GM18907 (cell line): ENCODE measurements at regions not wholly inside any gene's neighbourhood (a gene's known extent, or its start where the extent isn't known, plus 50 kb on each side); places are given as distances from the start of the nearest gene placed in this dataset.

ENCODE experiments used
- ATAC-seq: cut with Tn5 transposase; IDR thresholded peaks from one replicate; pipeline ENCODE4 v1.9.1; 2021; ENCODE audit warnings: mild to moderate bottlenecking, moderate library complexity; ENCODE audit not compliant: unreplicated experiment

DNA sequence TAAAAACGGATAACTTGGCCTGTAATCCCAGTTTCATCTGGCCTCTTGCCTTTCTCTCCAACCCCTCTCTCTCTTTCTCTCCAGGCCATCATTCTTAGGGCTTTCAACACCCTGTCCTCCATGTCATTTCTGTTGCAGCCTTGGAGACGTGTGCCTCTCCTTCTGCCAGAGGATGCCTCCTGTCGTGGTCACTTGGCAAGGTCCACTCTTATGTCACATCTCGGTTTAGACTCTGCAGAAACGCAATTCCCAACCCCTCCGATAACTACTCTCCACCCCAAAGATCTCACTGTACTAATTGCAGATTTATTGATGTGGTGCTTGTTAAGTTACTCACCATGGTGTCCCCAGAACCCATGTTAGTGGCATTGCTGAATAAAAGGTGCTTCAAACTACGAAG, 787.3 kb upstream of the RBFOX1 start:
- ATAC-seq, result no peak

DNA sequence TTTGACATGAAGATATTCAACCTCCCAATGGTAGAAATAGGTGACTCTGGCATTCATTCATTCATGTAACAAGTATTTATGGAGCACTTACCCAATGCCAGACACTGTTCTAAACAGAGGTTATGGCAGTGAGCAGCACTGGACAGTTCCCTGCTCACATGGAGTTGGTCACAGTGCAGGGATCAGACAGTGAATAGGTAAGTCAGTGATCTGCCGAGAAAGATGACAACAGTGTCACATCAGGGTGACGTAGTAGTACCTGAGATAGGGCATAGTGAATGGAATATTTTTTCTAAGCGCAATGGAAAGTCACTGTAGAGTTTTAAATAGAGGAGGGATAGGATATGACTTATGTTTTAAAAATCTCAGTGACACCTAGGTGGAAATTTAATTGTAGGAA, 791.4 kb upstream of the RBFOX1 start:
- no peak for ATAC-seq

DNA sequence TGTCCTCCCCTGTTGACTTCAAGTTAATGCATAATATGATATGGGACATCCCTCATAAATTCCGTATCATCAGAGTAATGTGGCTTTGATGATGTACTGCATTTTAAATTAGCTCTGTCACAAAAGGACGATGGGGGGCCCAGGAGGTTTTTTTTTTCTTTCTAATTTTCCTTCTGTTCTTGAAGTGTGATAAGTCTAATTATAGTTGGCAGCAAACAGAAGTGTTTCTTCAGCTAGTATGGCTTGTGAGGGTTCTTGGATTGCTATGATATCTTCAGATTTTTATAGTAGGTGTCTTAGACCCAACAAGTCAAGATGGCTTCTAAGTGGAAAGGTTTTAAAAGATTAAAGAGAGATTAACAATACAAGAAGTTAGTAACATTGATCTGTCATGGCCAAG, 796.2 kb upstream of the RBFOX1 start:
- no peak for ATAC-seq

DNA sequence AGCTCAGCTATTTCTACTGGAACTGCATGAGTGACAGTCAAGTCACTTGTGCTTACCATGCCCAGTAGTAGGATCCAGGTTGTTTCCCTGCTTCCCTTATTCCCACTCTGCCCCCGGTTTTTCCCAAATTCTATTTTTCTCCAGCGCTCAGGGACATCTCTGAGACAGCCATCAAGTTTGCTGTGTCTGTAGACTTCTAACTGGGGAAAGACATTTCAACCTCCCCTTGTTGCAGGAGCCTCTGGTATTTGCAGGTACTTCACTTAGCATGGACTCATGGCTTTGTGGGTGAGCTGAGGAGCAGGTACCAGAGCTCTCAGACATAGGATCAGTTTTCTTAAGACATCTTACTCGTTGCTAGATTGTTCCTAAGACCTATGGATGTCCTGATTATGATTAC, 801.6 kb upstream of the RBFOX1 start:
- no peak for ATAC-seq

DNA sequence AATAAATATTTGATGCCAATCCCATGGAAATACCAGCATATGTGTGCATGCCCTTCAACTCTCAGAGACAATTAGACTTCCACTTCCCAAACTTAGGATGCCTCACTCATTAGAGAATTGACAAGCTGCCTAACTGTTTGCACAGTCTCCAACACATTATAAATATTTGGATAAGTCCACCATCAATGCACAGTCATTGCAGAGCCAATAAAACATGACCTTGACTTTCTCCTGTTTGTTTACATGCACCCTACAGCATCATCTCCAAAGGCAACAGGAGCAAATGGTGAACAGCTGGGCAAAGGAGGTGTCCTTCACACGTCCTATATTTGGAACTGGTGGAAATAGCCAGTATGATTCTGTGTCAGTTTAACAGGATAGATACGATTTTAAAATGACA, 804.4 kb upstream of the RBFOX1 start:
- no peak for ATAC-seq

GRCh38 chr16:6527646-6528045, 805.0 kb upstream of the RBFOX1 start:
- ATAC-seq, result no peak

DNA sequence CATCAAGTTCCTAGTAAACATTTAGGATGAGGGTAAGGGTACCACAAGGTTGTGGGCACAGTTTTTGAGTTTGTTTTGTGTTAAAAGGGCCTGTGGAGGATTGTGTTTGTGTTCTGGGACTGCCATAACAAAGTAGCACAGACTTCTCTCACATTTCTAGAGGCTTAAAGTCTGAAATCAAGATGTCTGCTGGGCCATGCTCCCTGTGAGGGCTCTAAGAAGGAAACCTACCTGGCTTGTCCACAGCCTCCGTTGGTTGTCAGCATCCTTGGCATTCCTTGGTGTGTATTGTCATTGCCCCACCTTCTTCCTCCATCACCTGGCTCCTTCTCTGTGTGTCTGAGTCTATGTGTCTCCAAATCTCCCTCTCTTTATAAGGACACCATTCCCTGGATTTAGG, 808.1 kb upstream of the RBFOX1 start:
- no peak for ATAC-seq

- no peak for ATAC-seq
These were observed 815.5 kb upstream of the RBFOX1 start for GRCh38 chr16:6517020-6517720.

- no peak for ATAC-seq
These were observed 820.1 kb upstream of the RBFOX1 start for GRCh38 chr16:6512512-6512911.

GRCh38 chr16:6510261-6510660, 822.4 kb upstream of the RBFOX1 start:
- no peak for ATAC-seq

DNA sequence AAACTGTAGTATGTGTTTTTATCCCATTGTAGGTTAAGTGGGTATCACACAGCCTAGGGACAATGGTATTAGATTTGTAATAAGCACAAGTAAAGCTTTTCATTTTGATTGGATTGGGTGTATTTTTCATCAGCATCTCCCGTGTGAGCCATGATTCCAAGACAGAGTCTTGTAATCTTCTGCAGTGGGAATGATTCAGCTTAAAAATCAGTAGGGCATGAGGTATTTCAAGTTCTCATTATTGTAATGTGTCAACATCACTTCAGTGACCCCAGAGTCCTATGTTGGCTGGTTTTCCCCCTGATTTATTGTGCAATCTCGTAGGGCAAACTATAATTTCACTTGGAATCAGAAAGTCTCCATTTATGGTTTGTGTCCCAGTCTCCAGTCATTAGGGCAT, 833.2 kb upstream of the RBFOX1 start:
- ATAC-seq, result no peak

DNA sequence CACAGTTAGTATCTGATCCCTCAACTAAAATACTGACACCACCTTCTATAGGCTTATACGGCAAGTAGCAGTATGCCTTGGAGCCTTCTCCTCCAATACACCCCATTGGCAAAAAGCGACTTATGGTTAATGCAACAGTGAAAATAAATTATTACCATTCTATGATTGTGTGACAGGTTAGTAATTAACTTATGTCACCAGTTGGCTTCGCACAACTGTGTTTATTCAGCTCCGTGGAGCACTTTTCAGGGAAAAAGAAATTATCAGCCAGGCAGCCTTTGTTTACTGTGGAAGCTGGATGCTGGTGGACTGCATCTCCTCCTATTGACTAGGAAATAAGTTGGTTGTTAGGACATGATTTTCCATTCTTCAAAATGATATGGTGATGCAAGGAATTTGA, 833.8 kb upstream of the RBFOX1 start:
- no peak for ATAC-seq

GRCh38 chr16:6496996-6497395, 835.6 kb upstream of the RBFOX1 start:
- ATAC-seq, result no peak

GRCh38 chr16:6495486-6496210, 837.0 kb upstream of the RBFOX1 start:
- ATAC-seq, result no peak

- no peak for ATAC-seq
These were observed 837.9 kb upstream of the RBFOX1 start for GRCh38 chr16:6494716-6495115.

GRCh38 chr16:6493555-6493954, 839.1 kb upstream of the RBFOX1 start:
- ATAC-seq, result no peak

DNA sequence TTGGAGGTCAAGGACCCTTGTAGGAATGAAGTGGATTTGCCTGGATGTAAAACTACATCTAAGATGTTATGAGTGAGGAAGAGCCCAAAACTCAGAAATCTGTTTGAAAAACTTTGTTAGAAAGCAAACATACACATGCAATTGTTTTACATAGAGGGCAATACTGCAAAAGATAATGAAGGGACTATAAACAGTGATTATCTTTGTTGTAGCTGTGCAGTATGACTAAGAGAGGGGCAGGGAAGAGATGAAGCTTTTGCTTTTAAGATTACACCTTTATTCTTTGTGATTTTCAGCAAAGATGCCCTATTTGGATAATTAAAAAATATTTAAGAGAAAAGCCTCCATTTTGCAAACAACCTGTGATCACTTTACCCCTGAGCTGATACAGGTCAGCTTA, 839.9 kb upstream of the RBFOX1 start:
- no peak for ATAC-seq

DNA sequence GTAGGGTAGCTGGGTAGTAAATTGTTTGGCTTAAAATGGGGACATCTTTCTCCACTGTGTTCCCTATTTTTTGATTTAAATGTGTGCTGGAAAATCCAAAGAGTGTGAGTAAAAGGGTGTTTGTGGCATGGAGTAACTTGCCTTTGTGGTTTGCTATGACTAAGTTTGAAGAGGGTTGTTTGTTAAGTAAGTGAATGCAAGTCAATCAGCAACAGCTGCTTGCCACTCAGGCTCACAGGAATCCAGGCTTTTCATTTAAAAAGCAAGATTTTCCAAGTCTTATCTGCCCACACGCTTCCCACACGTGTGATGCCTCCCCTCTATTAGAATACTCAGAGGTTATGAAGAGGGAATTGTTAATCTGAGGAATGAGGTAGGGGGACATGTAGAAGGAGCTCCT, 847.7 kb upstream of the RBFOX1 start:
- ATAC-seq, result no peak

DNA sequence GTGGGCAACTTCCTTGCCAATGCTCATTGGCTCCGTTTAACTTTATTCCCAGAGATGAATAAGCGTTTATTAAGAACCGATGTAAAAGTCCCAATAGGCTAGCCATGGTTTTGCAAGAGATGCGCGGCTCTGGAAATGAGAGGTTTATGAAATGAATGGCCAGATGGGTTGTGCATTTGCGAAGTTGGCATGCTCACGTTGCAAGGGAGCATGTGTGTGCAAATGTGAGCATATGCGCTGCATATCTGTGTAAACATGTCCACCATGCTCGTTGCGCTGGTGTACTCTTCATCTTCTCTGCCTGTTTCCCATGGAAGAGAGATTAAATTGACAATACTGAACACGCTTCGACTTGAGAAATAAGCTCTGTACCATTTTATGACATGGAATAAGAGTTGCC, 848.6 kb upstream of the RBFOX1 start:
- ATAC-seq, result no peak

- ATAC-seq, result no peak
These were observed 849.1 kb upstream of the RBFOX1 start for GRCh38 chr16:6483469-6484033.

- ATAC-seq, result no peak
These were observed 849.8 kb upstream of the RBFOX1 start for GRCh38 chr16:6482696-6483468.

DNA sequence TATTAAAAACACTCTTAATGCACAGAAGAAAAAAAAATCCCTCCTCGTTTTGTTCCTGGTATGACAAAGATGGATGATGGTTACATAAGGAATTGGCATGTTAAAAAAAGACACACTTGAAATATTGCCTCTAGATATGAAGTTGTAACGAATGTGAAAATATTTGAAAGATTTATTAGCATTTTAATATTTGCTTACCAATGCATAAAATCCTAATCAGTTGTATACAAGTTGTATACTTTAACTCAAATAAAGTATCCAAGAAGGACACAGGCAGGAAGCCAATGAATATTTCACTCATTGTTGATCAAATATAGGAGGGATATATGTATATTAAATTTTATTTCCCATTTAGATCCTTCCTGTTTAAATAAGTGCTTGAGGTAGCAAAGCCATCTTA, 850.8 kb upstream of the RBFOX1 start:
- ATAC-seq, result no peak
